ENCODE measurements at regions not wholly inside any gene's neighbourhood (a gene's known extent, or its start where the extent isn't known, plus 50 kb on each side); places are given as distances from the start of the nearest gene placed in this dataset.

DNA sequence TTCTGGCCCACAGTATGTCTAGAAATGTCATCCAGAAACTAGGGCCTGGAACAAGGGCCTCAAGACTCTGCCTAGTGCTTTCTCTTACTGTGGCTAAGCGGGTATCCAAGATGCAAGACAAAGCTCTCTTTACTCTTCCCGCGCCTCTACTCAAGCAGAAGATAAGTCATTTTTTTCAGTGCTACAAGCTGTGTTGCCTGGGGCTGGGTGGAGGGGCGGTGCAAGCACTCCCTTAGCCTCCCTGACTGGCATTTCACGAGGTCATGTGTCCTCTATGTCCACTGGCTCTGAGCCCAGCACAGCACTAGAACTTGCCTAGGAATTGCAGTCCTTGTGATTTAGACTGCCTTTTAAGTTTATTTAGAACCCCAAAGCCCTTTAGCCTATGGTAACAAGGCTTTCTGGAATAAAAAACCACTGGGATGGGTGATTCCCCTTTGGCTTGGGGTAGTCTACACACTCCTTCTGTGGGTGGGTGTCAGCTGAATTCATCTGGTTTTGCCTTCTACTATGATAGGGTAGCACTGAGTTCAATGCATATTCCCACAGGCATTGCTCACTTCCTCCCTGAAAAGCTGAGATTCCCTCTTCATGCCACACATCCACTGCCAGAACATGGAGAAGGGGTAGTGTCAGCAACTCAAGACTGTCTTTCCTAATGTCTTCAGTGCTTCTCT is 371.8 kb upstream of the KCND2 start:
- Histone ChIP-seq H3K4me2 (ENCODE audit: low read length) (no peak overlapping the region), H3K36me3 (ENCODE audit: control insufficient read depth, low read length) (no peaks in the 10 kb centered on the region), H3F3A (ENCODE audit: control insufficient read depth, insufficient read depth) (no peaks in the 10 kb centered on the region), H3K9me3 (ENCODE audit: control insufficient read depth, insufficient read depth, low read length) (no peaks in the 10 kb centered on the region), H3K79me2 (ENCODE audit: control insufficient read depth, low read length) (no peaks in the 10 kb centered on the region), H3K27ac (ENCODE audit: low read depth, low read length) (no peak overlapping the region), H3K9me2 (replicated peaks; ENCODE audit: control insufficient read depth, low read length) (no peaks in the 10 kb centered on the region), H4K20me1 (ENCODE audit: control insufficient read depth, insufficient read depth, low read depth, low read length) (no peaks in the 10 kb centered on the region), H3K4me3 (ENCODE audit: low read length) (no peak overlapping the region), H3K27me3 (ENCODE audit: control insufficient read depth, low read length) (no peaks in the 10 kb centered on the region), H3K4me1 (ENCODE audit: control insufficient read depth, low read length) (no peaks in the 10 kb centered on the region)
- TF ChIP-seq EZH2phosphoT487 (IDR thresholded peaks at IDR 0.05; ENCODE audit: borderline replicate concordance, low read length) = no peak
- TF ChIP-seq, protein P1, sequence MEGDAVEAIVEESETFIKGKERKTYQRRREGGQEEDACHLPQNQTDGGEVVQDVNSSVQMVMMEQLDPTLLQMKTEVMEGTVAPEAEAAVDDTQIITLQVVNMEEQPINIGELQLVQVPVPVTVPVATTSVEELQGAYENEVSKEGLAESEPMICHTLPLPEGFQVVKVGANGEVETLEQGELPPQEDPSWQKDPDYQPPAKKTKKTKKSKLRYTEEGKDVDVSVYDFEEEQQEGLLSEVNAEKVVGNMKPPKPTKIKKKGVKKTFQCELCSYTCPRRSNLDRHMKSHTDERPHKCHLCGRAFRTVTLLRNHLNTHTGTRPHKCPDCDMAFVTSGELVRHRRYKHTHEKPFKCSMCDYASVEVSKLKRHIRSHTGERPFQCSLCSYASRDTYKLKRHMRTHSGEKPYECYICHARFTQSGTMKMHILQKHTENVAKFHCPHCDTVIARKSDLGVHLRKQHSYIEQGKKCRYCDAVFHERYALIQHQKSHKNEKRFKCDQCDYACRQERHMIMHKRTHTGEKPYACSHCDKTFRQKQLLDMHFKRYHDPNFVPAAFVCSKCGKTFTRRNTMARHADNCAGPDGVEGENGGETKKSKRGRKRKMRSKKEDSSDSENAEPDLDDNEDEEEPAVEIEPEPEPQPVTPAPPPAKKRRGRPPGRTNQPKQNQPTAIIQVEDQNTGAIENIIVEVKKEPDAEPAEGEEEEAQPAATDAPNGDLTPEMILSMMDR (IDR thresholded peaks at IDR 0.05; ENCODE audit: low read depth, low read length, poor library complexity, severe bottlenecking) = no peak

DNA sequence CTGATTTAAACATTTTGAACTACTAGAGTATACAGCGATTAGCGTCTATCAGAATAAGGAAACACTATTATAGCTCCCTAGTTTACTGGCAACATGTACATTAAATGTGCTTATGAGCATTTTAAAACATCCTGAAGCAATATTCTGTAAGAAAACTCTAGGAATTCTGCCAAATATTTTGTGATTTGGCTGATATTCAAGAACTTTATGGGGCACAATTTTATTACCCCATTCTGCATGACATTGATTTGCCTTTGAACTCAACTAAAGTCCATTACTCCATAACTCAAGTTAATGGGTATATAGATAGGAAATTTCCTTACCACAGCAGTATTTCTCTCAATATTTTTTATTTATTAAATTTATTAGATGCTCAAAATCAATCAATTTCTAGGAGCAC is 369.9 kb upstream of the KCND2 start:
- no peak for TF ChIP-seq EZH2phosphoT487 (IDR thresholded peaks at IDR 0.05; ENCODE audit: borderline replicate concordance, low read length)
- TF ChIP-seq, protein P1 (IDR thresholded peaks at IDR 0.05; ENCODE audit: low read depth, low read length, poor library complexity, severe bottlenecking) = no peak
- Histone ChIP-seq H3K4me3 (ENCODE audit: low read length) (no peak overlapping the region), H3K9me2 (replicated peaks; ENCODE audit: control insufficient read depth, low read length) (no peaks in the 10 kb centered on the region), H3K4me1 (ENCODE audit: control insufficient read depth, low read length) (no peaks in the 10 kb centered on the region), H3K27ac (ENCODE audit: low read depth, low read length) (no peak overlapping the region), H3K36me3 (ENCODE audit: control insufficient read depth, low read length) (no peaks in the 10 kb centered on the region), H3K4me2 (ENCODE audit: low read length) (no peak overlapping the region), H3K79me2 (ENCODE audit: control insufficient read depth, low read length) (no peaks in the 10 kb centered on the region), H3F3A (ENCODE audit: control insufficient read depth, insufficient read depth) (no peaks in the 10 kb centered on the region), H3K27me3 (ENCODE audit: control insufficient read depth, low read length) (no peaks in the 10 kb centered on the region), H3K9me3 (ENCODE audit: control insufficient read depth, insufficient read depth, low read length) (no peaks in the 10 kb centered on the region), H4K20me1 (ENCODE audit: control insufficient read depth, insufficient read depth, low read depth, low read length) (no peaks in the 10 kb centered on the region)

DNA sequence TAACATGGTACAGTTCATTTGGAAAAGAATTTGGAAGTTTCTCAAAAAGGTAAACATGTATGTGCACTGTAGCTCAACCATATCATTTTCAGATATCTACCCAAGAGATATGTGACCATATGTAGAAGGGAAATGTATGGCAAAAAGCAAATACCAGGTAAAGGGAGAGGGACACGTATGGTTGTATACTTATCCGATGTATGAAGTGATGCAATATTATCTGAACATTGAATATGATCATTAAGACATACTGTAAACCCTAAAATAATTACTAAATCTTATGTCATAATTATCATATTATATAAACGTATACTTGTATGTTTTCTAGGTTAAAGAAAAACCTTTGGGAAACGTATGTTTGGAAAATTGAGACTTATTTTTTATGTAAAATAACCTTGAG is 367.5 kb upstream of the KCND2 start:
- H3K27ac ChIP-seq (ENCODE audit: low read depth, low read length) = no peak overlapping the region
- no peak overlapping the region for H3K4me2 ChIP-seq (ENCODE audit: low read length)
- no peak for TF ChIP-seq EZH2phosphoT487 (IDR thresholded peaks at IDR 0.05; ENCODE audit: borderline replicate concordance, low read length)
- TF ChIP-seq, protein P1 (IDR thresholded peaks at IDR 0.05; ENCODE audit: low read depth, low read length, poor library complexity, severe bottlenecking) = no peak
- no peak overlapping the region for H3K4me3 ChIP-seq (ENCODE audit: low read length)
- H4K20me1 ChIP-seq (ENCODE audit: control insufficient read depth, insufficient read depth, low read depth, low read length) = no peaks in the 10 kb centered on the region
- H3K79me2 ChIP-seq (ENCODE audit: control insufficient read depth, low read length) = no peaks in the 10 kb centered on the region
- no peaks in the 10 kb centered on the region for H3K36me3 ChIP-seq (ENCODE audit: control insufficient read depth, low read length)
- H3K9me2 ChIP-seq (replicated peaks; ENCODE audit: control insufficient read depth, low read length) = no peaks in the 10 kb centered on the region
- H3K27me3 ChIP-seq (ENCODE audit: control insufficient read depth, low read length) = no peaks in the 10 kb centered on the region
- no peaks in the 10 kb centered on the region for H3F3A ChIP-seq (ENCODE audit: control insufficient read depth, insufficient read depth)
- no peaks in the 10 kb centered on the region for H3K4me1 ChIP-seq (ENCODE audit: control insufficient read depth, low read length)
- no peaks in the 10 kb centered on the region for H3K9me3 ChIP-seq (ENCODE audit: control insufficient read depth, insufficient read depth, low read length)

All from DOHH2 (cell line).